ENCODE measurements at regions not wholly inside any gene's neighbourhood (a gene's known extent, or its start where the extent isn't known, plus 50 kb on each side); places are given as distances from the start of the nearest gene placed in this dataset.

DNA sequence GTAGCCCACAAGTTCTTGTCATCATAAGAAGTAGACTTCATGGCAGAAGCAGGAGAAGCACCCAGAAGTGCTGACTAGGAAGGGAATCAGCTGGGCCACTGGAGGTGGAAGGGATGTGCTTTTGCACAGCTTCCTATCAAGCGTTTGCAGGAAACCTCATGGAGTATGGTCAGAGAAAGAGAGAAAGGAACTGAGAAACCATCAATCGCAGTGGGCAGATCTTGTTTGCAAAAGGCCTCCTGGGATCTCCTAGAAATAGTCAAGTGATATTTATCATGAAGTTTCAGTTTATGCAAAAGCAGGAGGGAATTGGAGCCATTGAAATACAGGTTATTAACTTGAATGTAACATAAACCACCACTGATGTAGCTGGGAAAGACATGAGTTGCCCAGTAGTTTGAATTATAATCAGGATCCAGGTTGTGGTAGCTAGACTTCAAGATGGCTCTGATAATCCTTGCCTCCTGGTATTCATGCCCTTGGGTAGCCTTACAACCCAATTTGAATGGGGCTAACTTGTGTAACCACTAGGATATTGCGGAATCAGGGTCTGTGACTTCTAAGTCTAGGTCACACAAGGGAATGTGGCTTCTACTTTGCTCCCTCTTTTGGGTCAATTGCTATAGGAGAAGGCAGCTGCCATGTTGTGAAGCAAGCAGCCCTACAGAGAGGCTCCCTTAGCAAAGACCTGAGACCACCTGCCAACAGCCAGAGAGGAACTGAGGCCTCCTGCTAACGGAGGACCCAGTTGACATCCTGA, 69.8 kb upstream of the TCF4 start:
- H3K27me3 ChIP-seq = no peaks in the 10 kb centered on the region
- 85 to 90% (median 89%) methylated on average over 4 of the region's 4 CpGs for WGBS, 3 donors
- H3K36me3 ChIP-seq = no peaks in the 10 kb centered on the region
- intact Hi-C loops (cut with DNase I) = no loop called here
- no peak for TF ChIP-seq POLR2A (IDR thresholded peaks at IDR 0.05)
- TF ChIP-seq, protein P1, sequence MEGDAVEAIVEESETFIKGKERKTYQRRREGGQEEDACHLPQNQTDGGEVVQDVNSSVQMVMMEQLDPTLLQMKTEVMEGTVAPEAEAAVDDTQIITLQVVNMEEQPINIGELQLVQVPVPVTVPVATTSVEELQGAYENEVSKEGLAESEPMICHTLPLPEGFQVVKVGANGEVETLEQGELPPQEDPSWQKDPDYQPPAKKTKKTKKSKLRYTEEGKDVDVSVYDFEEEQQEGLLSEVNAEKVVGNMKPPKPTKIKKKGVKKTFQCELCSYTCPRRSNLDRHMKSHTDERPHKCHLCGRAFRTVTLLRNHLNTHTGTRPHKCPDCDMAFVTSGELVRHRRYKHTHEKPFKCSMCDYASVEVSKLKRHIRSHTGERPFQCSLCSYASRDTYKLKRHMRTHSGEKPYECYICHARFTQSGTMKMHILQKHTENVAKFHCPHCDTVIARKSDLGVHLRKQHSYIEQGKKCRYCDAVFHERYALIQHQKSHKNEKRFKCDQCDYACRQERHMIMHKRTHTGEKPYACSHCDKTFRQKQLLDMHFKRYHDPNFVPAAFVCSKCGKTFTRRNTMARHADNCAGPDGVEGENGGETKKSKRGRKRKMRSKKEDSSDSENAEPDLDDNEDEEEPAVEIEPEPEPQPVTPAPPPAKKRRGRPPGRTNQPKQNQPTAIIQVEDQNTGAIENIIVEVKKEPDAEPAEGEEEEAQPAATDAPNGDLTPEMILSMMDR (IDR thresholded peaks at IDR 0.05) = no peak
- TF ChIP-seq EP300 (IDR thresholded peaks at IDR 0.05) = no peak
- no peaks in the 10 kb centered on the region for H3K9me3 ChIP-seq
- DNase-seq = no peak
- H3K27ac ChIP-seq = no peak overlapping the region
- H3K4me1 ChIP-seq (ENCODE audit: insufficient read depth) = no peaks in the 10 kb centered on the region
- H3K4me3 ChIP-seq = no peak overlapping the region

GRCh38 chr18:55654986-55655385, 67.0 kb upstream of the TCF4 start:
- H3K9me3 ChIP-seq = no peaks in the 10 kb centered on the region
- no peaks in the 10 kb centered on the region for H3K36me3 ChIP-seq
- no peak overlapping the region for H3K4me3 ChIP-seq
- intact Hi-C loops (cut with DNase I) = no loop called here
- no peak overlapping the region for H3K27ac ChIP-seq
- TF ChIP-seq EP300 (IDR thresholded peaks at IDR 0.05) (no peak), POLR2A (IDR thresholded peaks at IDR 0.05) (no peak)
- TF ChIP-seq, protein P1 (IDR thresholded peaks at IDR 0.05) = no peak
- H3K27me3 ChIP-seq = no peaks in the 10 kb centered on the region
- H3K4me1 ChIP-seq (ENCODE audit: insufficient read depth) = no peaks in the 10 kb centered on the region
- no peak for DNase-seq

DNA sequence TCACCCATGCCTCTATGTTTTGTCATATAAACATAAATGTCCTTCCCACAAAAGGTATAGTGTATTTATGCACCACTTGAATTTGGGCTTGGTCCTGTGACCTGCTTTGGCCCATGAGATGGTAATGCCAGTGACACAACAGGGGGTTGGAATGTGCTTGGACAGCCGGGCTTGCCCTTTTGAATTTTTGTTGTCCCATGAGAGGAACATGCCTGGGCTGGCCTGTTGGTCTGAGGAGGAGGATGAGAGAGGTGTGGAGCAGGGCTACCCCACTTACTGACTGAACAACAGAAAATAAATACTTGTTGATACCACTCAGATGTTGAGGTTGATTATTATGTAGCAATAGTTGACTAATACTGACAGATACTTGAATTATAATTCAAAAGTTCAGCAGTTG, 63.2 kb upstream of the TCF4 start:
- no peaks in the 10 kb centered on the region for H3K4me1 ChIP-seq (ENCODE audit: insufficient read depth)
- no peaks in the 10 kb centered on the region for H3K9me3 ChIP-seq
- DNase-seq = no peak
- no peak for TF ChIP-seq POLR2A (IDR thresholded peaks at IDR 0.05)
- TF ChIP-seq, protein P1 (IDR thresholded peaks at IDR 0.05) = no peak
- TF ChIP-seq EP300 (IDR thresholded peaks at IDR 0.05) = no peak
- H3K27me3 ChIP-seq = no peaks in the 10 kb centered on the region
- H3K27ac ChIP-seq = no peak overlapping the region
- intact Hi-C loops (cut with DNase I) = no loop called here
- WGBS, 3 donors = 72 to 82% (median 75%) methylated on average over 1 of the region's 1 CpG
- H3K36me3 ChIP-seq = no peaks in the 10 kb centered on the region
- H3K4me3 ChIP-seq = no peak overlapping the region

DNA sequence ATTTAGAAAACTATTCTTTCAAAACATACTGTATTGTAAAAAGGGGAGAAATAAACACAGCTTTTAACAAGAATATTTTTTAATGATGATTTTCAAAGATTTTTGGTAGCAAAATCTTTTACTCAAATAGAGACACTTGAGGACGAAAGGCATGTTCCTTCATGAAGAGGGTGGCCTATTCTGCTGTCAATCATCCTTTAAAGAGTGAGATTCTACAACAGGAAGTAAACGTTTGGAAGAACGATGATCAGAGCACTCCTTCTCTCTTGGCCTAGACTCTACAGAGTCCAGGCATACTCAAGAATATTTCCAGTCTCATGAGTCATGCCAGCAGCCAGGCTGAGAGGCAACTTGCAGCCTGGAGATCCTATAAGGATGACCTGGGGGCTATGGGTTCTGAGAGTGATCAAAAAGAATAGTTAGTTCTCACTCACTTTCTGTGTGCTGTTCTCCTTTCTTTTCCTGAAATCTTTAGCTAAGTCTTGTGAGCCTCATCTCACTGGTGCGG, 62.4 kb upstream of the TCF4 start:
- DNase-seq = no peak
- no peaks in the 10 kb centered on the region for H3K27me3 ChIP-seq
- H3K36me3 ChIP-seq = no peaks in the 10 kb centered on the region
- H3K27ac ChIP-seq = no peak overlapping the region
- no peak overlapping the region for H3K4me3 ChIP-seq
- no peaks in the 10 kb centered on the region for H3K4me1 ChIP-seq (ENCODE audit: insufficient read depth)
- no peaks in the 10 kb centered on the region for H3K9me3 ChIP-seq
- intact Hi-C loops (cut with DNase I) = no loop called here
- 78 to 80% (median 78%) methylated on average over 4 of the region's 4 CpGs for WGBS, 3 donors
- TF ChIP-seq POLR2A (IDR thresholded peaks at IDR 0.05) (no peak), EP300 (IDR thresholded peaks at IDR 0.05) (no peak)
- TF ChIP-seq, protein P1 (IDR thresholded peaks at IDR 0.05) = no peak

Data from ovary (tissue), 7 donors.